ENCODE measurements at regions not wholly inside any gene's neighbourhood (a gene's known extent, or its start where the extent isn't known, plus 50 kb on each side); places are given as distances from the start of the nearest gene placed in this dataset.
A peak's percentile ranks its signal among the peaks of the same experiment; 100 is the strongest.

DNA sequence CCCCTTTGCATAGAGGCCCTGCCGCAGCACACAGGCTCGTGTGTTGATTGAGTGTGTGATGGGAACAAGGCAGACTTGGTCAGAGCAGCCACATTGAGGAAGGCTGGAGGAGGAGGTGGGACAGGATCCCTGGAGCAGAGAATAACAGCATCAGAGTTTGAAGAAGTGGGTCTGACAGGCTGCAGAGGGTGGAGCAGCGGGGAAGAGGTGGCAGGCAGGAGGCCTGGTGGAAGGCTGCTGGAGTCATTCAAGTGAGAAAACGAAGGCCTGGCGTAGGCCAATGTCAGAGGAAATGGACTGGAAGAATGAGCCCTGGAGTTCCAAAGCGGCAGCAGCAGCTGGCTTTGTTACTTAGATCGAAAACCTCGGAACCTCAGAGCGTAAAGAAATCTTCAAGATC lies 115.0 kb upstream of the GRIK3 start:
- Histone ChIP-seq H3K9me3 (no peaks in the 10 kb centered on the region), H3K27ac (no peak overlapping the region), H3K4me1 (no peaks in the 10 kb centered on the region), H3K27me3 (no peaks in the 10 kb centered on the region), H3K4me3 (no peak overlapping the region), H3K36me3 (replicated peaks in 1 of 2; ENCODE audit: insufficient read depth in 1 of 2, low read depth in 2 of 2) (no peaks in the 10 kb centered on the region)
- TF ChIP-seq POLR2A (IDR thresholded peaks at IDR 0.05) = no peak
- TF ChIP-seq CTCF (IDR thresholded peaks at IDR 0.05) = no peak
- intact Hi-C loops (cut with DNase I) = no loop called here
- 68 to 71% methylated on average over 9 of the region's 9 CpGs for WGBS, 2 donors
- DNase-seq (peak in 1 of 4 donors; percentile 12), ATAC-seq (no peak)

- no peak for TF ChIP-seq CTCF (IDR thresholded peaks at IDR 0.05)
- TF ChIP-seq POLR2A (IDR thresholded peaks at IDR 0.05) = no peak
- intact Hi-C loops (cut with DNase I) = no loop called here
- Histone ChIP-seq H3K36me3 (replicated peaks in 1 of 2; ENCODE audit: insufficient read depth in 1 of 2, low read depth in 2 of 2) (no peaks in the 10 kb centered on the region), H3K27ac (no peak overlapping the region), H3K9me3 (no peaks in the 10 kb centered on the region), H3K27me3 (no peaks in the 10 kb centered on the region), H3K4me3 (no peak overlapping the region), H3K4me1 (no peaks in the 10 kb centered on the region)
- ATAC-seq = no peak
- no peak for DNase-seq
- 48 to 51% methylated on average over 5 of the region's 5 CpGs for WGBS, 2 donors
Observed at GRCh38 chr1:37150986-37151385, 116.7 kb upstream of the GRIK3 start.

- TF ChIP-seq CTCF (IDR thresholded peaks at IDR 0.05) (no peak), POLR2A (IDR thresholded peaks at IDR 0.05) (no peak)
- 50 to 61% methylated on average over 3 of the region's 3 CpGs for WGBS, 2 donors
- Histone ChIP-seq H3K4me3 (no peak overlapping the region), H3K27ac (no peak overlapping the region), H3K27me3 (no peaks in the 10 kb centered on the region), H3K9me3 (no peaks in the 10 kb centered on the region), H3K36me3 (replicated peaks in 1 of 2; ENCODE audit: insufficient read depth in 1 of 2, low read depth in 2 of 2) (no peaks in the 10 kb centered on the region), H3K4me1 (no peaks in the 10 kb centered on the region)
- DNase-seq (no peak), ATAC-seq (no peak)
- intact Hi-C loops (cut with DNase I) = no loop called here
Observed at GRCh38 chr1:37151789-37152188, 117.5 kb upstream of the GRIK3 start.

GRCh38 chr1:37152491-37152890 lies 118.2 kb upstream of the GRIK3 start:
- Histone ChIP-seq H3K36me3 (replicated peaks in 1 of 2; ENCODE audit: insufficient read depth in 1 of 2, low read depth in 2 of 2) (no peaks in the 10 kb centered on the region), H3K4me3 (no peak overlapping the region), H3K27ac (no peak overlapping the region), H3K4me1 (no peaks in the 10 kb centered on the region), H3K27me3 (no peaks in the 10 kb centered on the region), H3K9me3 (no peaks in the 10 kb centered on the region)
- WGBS, 2 donors = 65 to 67% methylated on average over 6 of the region's 6 CpGs
- TF ChIP-seq CTCF (IDR thresholded peaks at IDR 0.05) (no peak), POLR2A (IDR thresholded peaks at IDR 0.05) (no peak)
- DNase-seq = no peak
- ATAC-seq = no peak
- intact Hi-C loops (cut with DNase I) = no loop called here

Measured in body of pancreas (tissue), 4 donors.